ENCODE measurements at regions not wholly inside any gene's neighbourhood (a gene's known extent, or its start where the extent isn't known, plus 50 kb on each side); places are given as distances from the start of the nearest gene placed in this dataset.

GRCh38 chr10:108090476-108091215 is 926.1 kb upstream of the SORCS1 start:
- no peak overlapping the region for H3K27ac ChIP-seq
- no peaks in the 10 kb centered on the region for H3K36me3 ChIP-seq (ENCODE audit: insufficient read depth, low read length)
- no peak for TF ChIP-seq POLR2AphosphoS5 (IDR thresholded peaks at IDR 0.05; ENCODE audit: borderline replicate concordance, low read depth, low read length)
- TF ChIP-seq EZH2 (IDR thresholded peaks at IDR 0.05): no peak
- TF ChIP-seq FOXP2 (optimal IDR thresholded peaks at IDR 0.05; ENCODE audit: control extremely low read depth, extremely low read length, insufficient read depth): no peak
- no peak for DNase-seq (ENCODE audit: low read depth, low spot score)
- no peak overlapping the region for H3K4me3 ChIP-seq
- H3K9ac ChIP-seq (ENCODE audit: insufficient read length): no peak overlapping the region
- no peaks in the 10 kb centered on the region for H3K9me3 ChIP-seq (ENCODE audit: low read depth, low read length)

DNA sequence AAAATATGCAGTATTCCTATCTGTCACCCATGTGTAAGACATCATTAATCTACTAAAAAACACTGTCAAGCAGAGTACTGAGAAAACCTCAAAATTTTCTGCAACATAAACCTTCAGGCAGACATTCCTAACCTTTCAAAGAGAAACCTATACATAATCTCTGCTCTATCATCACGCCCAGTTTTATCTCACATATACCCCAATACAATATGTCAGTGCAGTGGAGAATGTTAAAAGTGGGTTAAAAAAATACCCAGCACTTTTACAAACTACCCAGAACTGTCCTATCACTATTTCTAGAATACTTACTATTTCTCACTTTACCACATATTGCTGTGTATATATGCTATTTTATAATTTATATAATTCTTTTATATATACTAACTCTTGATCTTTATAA is 922.0 kb upstream of the SORCS1 start:
- H3K27ac ChIP-seq: no peak overlapping the region
- no peak for TF ChIP-seq EZH2 (IDR thresholded peaks at IDR 0.05)
- no peak for TF ChIP-seq FOXP2 (optimal IDR thresholded peaks at IDR 0.05; ENCODE audit: control extremely low read depth, extremely low read length, insufficient read depth)
- no peak for TF ChIP-seq POLR2AphosphoS5 (IDR thresholded peaks at IDR 0.05; ENCODE audit: borderline replicate concordance, low read depth, low read length)
- H3K36me3 ChIP-seq (ENCODE audit: insufficient read depth, low read length): no peaks in the 10 kb centered on the region
- no peaks in the 10 kb centered on the region for H3K9me3 ChIP-seq (ENCODE audit: low read depth, low read length)
- no peak overlapping the region for H3K4me3 ChIP-seq
- DNase-seq (ENCODE audit: low read depth, low spot score): no peak
- H3K9ac ChIP-seq (ENCODE audit: insufficient read length): no peak overlapping the region

DNA sequence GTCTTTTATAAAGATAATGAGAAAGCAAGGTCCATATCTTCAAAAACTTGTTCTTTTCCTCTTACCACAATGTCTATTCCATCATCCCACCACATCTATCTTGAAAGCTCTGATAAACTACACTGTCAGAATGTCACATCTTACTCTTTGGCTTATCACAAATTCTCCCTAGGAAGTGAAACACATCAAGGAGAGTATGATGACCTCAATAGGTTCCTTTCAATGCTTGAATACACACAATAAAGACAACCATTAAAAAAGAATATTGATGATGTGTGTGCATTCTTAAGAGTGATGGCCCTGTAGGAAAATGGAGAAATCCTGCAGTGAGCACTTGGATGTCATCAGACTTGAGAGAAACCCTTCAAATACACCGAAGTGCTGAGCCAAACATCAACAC is 918.1 kb upstream of the SORCS1 start:
- Histone ChIP-seq H3K4me3 (no peak overlapping the region), H3K36me3 (ENCODE audit: insufficient read depth, low read length) (no peaks in the 10 kb centered on the region), H3K9ac (ENCODE audit: insufficient read length) (no peak overlapping the region), H3K9me3 (ENCODE audit: low read depth, low read length) (no peaks in the 10 kb centered on the region), H3K27ac (no peak overlapping the region)
- no peak for TF ChIP-seq POLR2AphosphoS5 (IDR thresholded peaks at IDR 0.05; ENCODE audit: borderline replicate concordance, low read depth, low read length)
- TF ChIP-seq EZH2 (IDR thresholded peaks at IDR 0.05): no peak
- no peak for TF ChIP-seq FOXP2 (optimal IDR thresholded peaks at IDR 0.05; ENCODE audit: control extremely low read depth, extremely low read length, insufficient read depth)
- DNase-seq (ENCODE audit: low read depth, low spot score): no peak

GRCh38 chr10:108078263-108078662 is 913.8 kb upstream of the SORCS1 start:
- no peak for DNase-seq (ENCODE audit: low read depth, low spot score)
- Histone ChIP-seq H3K9ac (ENCODE audit: insufficient read length) (no peak overlapping the region), H3K36me3 (ENCODE audit: insufficient read depth, low read length) (no peaks in the 10 kb centered on the region), H3K9me3 (ENCODE audit: low read depth, low read length) (no peaks in the 10 kb centered on the region), H3K4me3 (no peak overlapping the region), H3K27ac (no peak overlapping the region)
- no peak for TF ChIP-seq EZH2 (IDR thresholded peaks at IDR 0.05)
- TF ChIP-seq FOXP2 (optimal IDR thresholded peaks at IDR 0.05; ENCODE audit: control extremely low read depth, extremely low read length, insufficient read depth): no peak
- TF ChIP-seq POLR2AphosphoS5 (IDR thresholded peaks at IDR 0.05; ENCODE audit: borderline replicate concordance, low read depth, low read length): no peak

GRCh38 chr10:108072466-108072865 is 908.0 kb upstream of the SORCS1 start:
- TF ChIP-seq EZH2 (IDR thresholded peaks at IDR 0.05): no peak
- no peak for TF ChIP-seq FOXP2 (optimal IDR thresholded peaks at IDR 0.05; ENCODE audit: control extremely low read depth, extremely low read length, insufficient read depth)
- no peak for TF ChIP-seq POLR2AphosphoS5 (IDR thresholded peaks at IDR 0.05; ENCODE audit: borderline replicate concordance, low read depth, low read length)
- no peaks in the 10 kb centered on the region for H3K9me3 ChIP-seq (ENCODE audit: low read depth, low read length)

DNA sequence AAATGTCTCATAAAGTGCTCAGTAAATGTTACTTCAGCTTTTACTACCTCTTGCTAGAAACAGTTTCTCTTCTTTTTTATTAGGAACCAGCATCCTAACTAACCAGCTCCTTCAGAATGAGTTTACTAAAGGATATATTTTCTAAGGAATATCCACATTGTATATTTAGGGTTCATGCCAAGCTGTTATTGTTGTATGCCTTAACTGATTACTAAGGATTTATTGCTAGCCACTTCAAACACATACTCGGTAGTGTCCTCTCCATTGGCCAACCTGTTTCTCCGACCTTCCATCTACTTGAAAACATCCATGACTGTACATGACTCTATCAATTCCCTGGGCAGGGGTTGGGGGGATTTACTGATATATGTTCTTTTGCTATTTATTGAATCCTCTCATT is 906.3 kb upstream of the SORCS1 start:
- Histone ChIP-seq H3K4me3 (no peak overlapping the region), H3K9me3 (ENCODE audit: low read depth, low read length) (no peaks in the 10 kb centered on the region), H3K27ac (no peak overlapping the region), H3K36me3 (ENCODE audit: insufficient read depth, low read length) (no peaks in the 10 kb centered on the region), H3K9ac (ENCODE audit: insufficient read length) (no peak overlapping the region)
- no peak for DNase-seq (ENCODE audit: low read depth, low spot score)
- TF ChIP-seq POLR2AphosphoS5 (IDR thresholded peaks at IDR 0.05; ENCODE audit: borderline replicate concordance, low read depth, low read length) (no peak), FOXP2 (optimal IDR thresholded peaks at IDR 0.05; ENCODE audit: control extremely low read depth, extremely low read length, insufficient read depth) (no peak), EZH2 (IDR thresholded peaks at IDR 0.05) (no peak)

More at GRCh38 chr10:108072466-108072865, 908.0 kb upstream of the SORCS1 start:
- no peaks in the 10 kb centered on the region for H3K36me3 ChIP-seq (ENCODE audit: insufficient read depth, low read length)
- H3K27ac ChIP-seq: no peak overlapping the region
- DNase-seq (ENCODE audit: low read depth, low spot score): no peak
- no peak overlapping the region for H3K9ac ChIP-seq (ENCODE audit: insufficient read length)
- H3K4me3 ChIP-seq: no peak overlapping the region

DNA sequence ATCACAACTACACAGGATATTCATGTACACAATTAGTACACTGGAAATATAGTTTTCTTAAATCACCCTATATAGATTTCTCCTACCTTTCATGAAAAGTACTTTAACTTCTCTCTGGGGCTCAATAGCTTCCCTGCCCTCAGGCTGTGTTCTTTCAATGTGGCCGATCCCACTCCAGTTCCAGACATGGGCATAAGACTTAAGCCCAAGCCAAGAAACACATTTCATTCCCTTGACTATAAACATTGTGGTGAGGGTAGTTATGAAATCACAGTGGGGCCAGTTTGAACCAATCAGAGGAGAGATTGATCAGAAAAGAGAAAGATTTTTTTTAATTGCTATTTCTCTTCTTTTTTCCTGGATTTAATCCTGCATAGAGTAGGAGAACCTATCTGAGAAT is 904.6 kb upstream of the SORCS1 start:
- no peak for DNase-seq (ENCODE audit: low read depth, low spot score)
- TF ChIP-seq POLR2AphosphoS5 (IDR thresholded peaks at IDR 0.05; ENCODE audit: borderline replicate concordance, low read depth, low read length): no peak
- no peak for TF ChIP-seq EZH2 (IDR thresholded peaks at IDR 0.05)
- TF ChIP-seq FOXP2 (optimal IDR thresholded peaks at IDR 0.05; ENCODE audit: control extremely low read depth, extremely low read length, insufficient read depth): no peak
- Histone ChIP-seq H3K9ac (ENCODE audit: insufficient read length) (no peak overlapping the region), H3K36me3 (ENCODE audit: insufficient read depth, low read length) (no peaks in the 10 kb centered on the region), H3K27ac (no peak overlapping the region), H3K4me3 (no peak overlapping the region), H3K9me3 (ENCODE audit: low read depth, low read length) (no peaks in the 10 kb centered on the region)

DNA sequence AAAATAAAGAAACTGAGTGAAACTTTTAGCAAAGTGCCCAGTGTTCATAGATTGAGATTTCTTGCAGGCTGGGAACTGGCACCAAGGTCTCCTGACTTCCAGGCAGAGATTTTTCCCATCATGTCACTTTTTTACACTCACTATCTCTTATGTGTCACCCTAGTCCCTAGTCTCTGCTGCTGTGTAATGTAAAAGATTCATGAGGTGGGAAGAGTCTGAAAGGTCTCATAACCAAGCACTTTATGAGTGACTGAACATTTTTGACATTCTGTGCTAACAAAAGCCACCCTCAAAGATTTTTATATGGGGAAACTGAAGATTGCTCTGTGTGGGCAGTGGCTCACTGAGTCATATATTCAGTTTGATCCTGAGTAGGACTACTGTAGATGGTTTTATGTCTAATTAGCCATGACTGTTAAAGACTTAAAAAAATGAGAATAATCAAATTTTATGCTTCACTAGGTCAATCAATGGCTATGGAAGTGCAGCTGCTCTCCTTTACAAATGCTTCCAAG is 900.3 kb upstream of the SORCS1 start:
- Histone ChIP-seq H3K9me3 (ENCODE audit: low read depth, low read length) (no peaks in the 10 kb centered on the region), H3K4me3 (no peak overlapping the region), H3K36me3 (ENCODE audit: insufficient read depth, low read length) (no peaks in the 10 kb centered on the region), H3K9ac (ENCODE audit: insufficient read length) (no peak overlapping the region), H3K27ac (no peak overlapping the region)
- DNase-seq (ENCODE audit: low read depth, low spot score): no peak
- no peak for TF ChIP-seq POLR2AphosphoS5 (IDR thresholded peaks at IDR 0.05; ENCODE audit: borderline replicate concordance, low read depth, low read length)
- no peak for TF ChIP-seq FOXP2 (optimal IDR thresholded peaks at IDR 0.05; ENCODE audit: control extremely low read depth, extremely low read length, insufficient read depth)
- TF ChIP-seq EZH2 (IDR thresholded peaks at IDR 0.05): no peak

Data from SK-N-MC (cell line).